ENCODE measurements at regions not wholly inside any gene's neighbourhood (a gene's known extent, or its start where the extent isn't known, plus 50 kb on each side); places are given as distances from the start of the nearest gene placed in this dataset.

DNA sequence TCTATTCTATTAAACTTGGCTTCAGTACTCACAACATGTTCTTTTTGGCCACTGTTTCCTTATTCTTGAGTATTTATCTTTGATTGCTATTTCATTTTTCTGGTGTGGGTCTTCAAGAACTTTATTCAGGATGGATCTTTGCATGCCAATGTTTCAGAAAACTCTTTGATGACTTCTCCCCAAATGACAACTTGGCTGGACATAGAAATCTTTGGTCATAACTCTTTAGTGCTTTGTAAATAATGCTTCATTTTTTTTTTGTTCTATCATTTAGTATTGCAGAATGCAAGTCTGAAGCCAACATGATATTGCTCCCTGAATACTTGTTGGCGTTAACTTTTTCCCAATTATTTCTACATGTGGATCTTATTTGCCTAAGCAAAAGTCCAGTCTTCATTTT lies 103.6 kb upstream of the HS3ST2 start:
- H3K9ac ChIP-seq (ENCODE audit: low read length): no peak overlapping the region
- peaks cover 0 to 15% (median 13%) of the 10 kb centered on the region in 3 donors for H3K9me3 ChIP-seq (ENCODE audit: control extremely low read depth in 1 of 3, control insufficient read depth in 2 of 3, insufficient read depth in 1 of 3, low read length in 2 of 3)
- no peak overlapping the region for H3K4me2 ChIP-seq (replicated peaks; ENCODE audit: low read depth, low read length, poor library complexity, severe bottlenecking)
- Mint-ChIP-seq H3K27ac (no peak overlapping the region), H3K27me3 (peaks cover 27% of the 10 kb centered on the region), H3K9me3 (ENCODE audit: insufficient read depth) (peaks cover 4% of the 10 kb centered on the region), H3K4me3 (no peak overlapping the region), H3K4me1 (no peaks in the 10 kb centered on the region)
- H3K4me1 ChIP-seq (ENCODE audit: control insufficient read depth in 2 of 2, insufficient read depth in 2 of 2, low read length in 2 of 2): no peaks in the 10 kb centered on the region
- no peak for ATAC-seq (ENCODE audit: low read depth)
- no peaks in the 10 kb centered on the region for H3K79me2 ChIP-seq (ENCODE audit: control insufficient read depth, insufficient read depth, low read length)
- ChIA-PET POLR2A (no interaction called here), CTCF (no interaction called here)
- H2AFZ ChIP-seq (ENCODE audit: insufficient read depth, low read depth, low read length, poor library complexity, severe bottlenecking): no peak overlapping the region
- H3K36me3 ChIP-seq (replicated peaks in 1 of 2; ENCODE audit: control extremely low read depth in 1 of 2, control insufficient read depth in 1 of 2, extremely low read depth in 1 of 2, insufficient read depth in 2 of 2, low read length in 1 of 2): no peaks in the 10 kb centered on the region
- no peak overlapping the region for H3K4me3 ChIP-seq (ENCODE audit: control extremely low read depth in 1 of 5, extremely low read depth in 1 of 5, insufficient read depth in 1 of 5, low read depth in 2 of 5, low read length in 4 of 5)
- no peak overlapping the region for H3K27ac ChIP-seq (ENCODE audit: low read length in 2 of 2)
- no CpG with 5 or more reads among the region's 1 CpG for WGBS (ENCODE audit: insufficient coverage)
- no peak for DNase-seq
- intact Hi-C loops (cut with micrococcal nuclease): no loop called here
- no peaks in the 10 kb centered on the region for H3K27me3 ChIP-seq (replicated peaks in 1 of 4; ENCODE audit: control extremely low read depth in 1 of 4, control insufficient read depth in 3 of 4, insufficient read depth in 4 of 4, low read length in 3 of 4)
- H4K20me1 ChIP-seq (ENCODE audit: control insufficient read depth, insufficient read depth, low read length, poor library complexity, severe bottlenecking): no peaks in the 10 kb centered on the region
- no peak for TF ChIP-seq EZH2 (IDR thresholded peaks at IDR 0.05; ENCODE audit: borderline replicate concordance, insufficient read depth, low read depth, low read length, poor library complexity, severe bottlenecking)
- TF ChIP-seq, protein P1, sequence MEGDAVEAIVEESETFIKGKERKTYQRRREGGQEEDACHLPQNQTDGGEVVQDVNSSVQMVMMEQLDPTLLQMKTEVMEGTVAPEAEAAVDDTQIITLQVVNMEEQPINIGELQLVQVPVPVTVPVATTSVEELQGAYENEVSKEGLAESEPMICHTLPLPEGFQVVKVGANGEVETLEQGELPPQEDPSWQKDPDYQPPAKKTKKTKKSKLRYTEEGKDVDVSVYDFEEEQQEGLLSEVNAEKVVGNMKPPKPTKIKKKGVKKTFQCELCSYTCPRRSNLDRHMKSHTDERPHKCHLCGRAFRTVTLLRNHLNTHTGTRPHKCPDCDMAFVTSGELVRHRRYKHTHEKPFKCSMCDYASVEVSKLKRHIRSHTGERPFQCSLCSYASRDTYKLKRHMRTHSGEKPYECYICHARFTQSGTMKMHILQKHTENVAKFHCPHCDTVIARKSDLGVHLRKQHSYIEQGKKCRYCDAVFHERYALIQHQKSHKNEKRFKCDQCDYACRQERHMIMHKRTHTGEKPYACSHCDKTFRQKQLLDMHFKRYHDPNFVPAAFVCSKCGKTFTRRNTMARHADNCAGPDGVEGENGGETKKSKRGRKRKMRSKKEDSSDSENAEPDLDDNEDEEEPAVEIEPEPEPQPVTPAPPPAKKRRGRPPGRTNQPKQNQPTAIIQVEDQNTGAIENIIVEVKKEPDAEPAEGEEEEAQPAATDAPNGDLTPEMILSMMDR (IDR thresholded peaks at IDR 0.05): no peak

DNA sequence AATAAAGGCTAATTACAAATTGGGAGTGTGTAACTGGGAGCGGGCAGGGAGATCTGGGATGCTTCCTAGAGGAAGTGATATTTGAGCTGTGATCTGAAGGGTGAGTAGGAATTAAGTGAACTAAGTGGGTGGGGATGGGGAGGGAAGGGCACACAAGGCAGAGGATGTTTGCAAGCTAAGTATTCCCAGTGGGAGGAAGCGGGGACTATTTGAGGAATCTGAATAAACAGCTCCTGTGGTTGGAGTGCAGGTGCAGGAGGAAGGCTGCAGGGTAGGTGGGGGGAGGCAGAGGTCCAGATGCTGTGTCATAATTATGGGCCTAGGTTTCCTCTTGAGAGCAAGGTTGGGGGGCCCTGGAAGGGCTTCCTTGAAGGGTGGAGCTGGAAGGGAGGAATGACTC lies 102.1 kb upstream of the HS3ST2 start:
- Mint-ChIP-seq H3K27me3 (peaks cover 24% of the 10 kb centered on the region), H3K4me1 (no peaks in the 10 kb centered on the region), H3K27ac (no peak overlapping the region), H3K9me3 (ENCODE audit: insufficient read depth) (peaks cover 4% of the 10 kb centered on the region), H3K4me3 (no peak overlapping the region)
- H4K20me1 ChIP-seq (ENCODE audit: control insufficient read depth, insufficient read depth, low read length, poor library complexity, severe bottlenecking): no peaks in the 10 kb centered on the region
- no peak overlapping the region for H2AFZ ChIP-seq (ENCODE audit: insufficient read depth, low read depth, low read length, poor library complexity, severe bottlenecking)
- H3K9me3 ChIP-seq (ENCODE audit: control extremely low read depth in 1 of 3, control insufficient read depth in 2 of 3, insufficient read depth in 1 of 3, low read length in 2 of 3): peaks cover 0 to 15% (median 13%) of the 10 kb centered on the region in 3 donors
- DNase-seq: no peak
- POLR2A ChIA-PET: no interaction called here
- CTCF ChIA-PET: no interaction called here
- H3K4me1 ChIP-seq (ENCODE audit: control insufficient read depth in 2 of 2, insufficient read depth in 2 of 2, low read length in 2 of 2): no peaks in the 10 kb centered on the region
- H3K79me2 ChIP-seq (ENCODE audit: control insufficient read depth, insufficient read depth, low read length): no peaks in the 10 kb centered on the region
- no peaks in the 10 kb centered on the region for H3K36me3 ChIP-seq (replicated peaks in 1 of 2; ENCODE audit: control extremely low read depth in 1 of 2, control insufficient read depth in 1 of 2, extremely low read depth in 1 of 2, insufficient read depth in 2 of 2, low read length in 1 of 2)
- TF ChIP-seq, protein P1 (IDR thresholded peaks at IDR 0.05): no peak
- no peak for TF ChIP-seq EZH2 (IDR thresholded peaks at IDR 0.05; ENCODE audit: borderline replicate concordance, insufficient read depth, low read depth, low read length, poor library complexity, severe bottlenecking)
- ATAC-seq (ENCODE audit: low read depth): no peak
- no peak overlapping the region for H3K27ac ChIP-seq (ENCODE audit: low read length in 2 of 2)
- no peak overlapping the region for H3K4me2 ChIP-seq (replicated peaks; ENCODE audit: low read depth, low read length, poor library complexity, severe bottlenecking)
- no peak overlapping the region for H3K9ac ChIP-seq (ENCODE audit: low read length)
- 100% methylated on average over 2 of the region's 2 CpGs for WGBS (ENCODE audit: insufficient coverage)
- intact Hi-C loops (cut with micrococcal nuclease): no loop called here
- H3K27me3 ChIP-seq (replicated peaks in 1 of 4; ENCODE audit: control extremely low read depth in 1 of 4, control insufficient read depth in 3 of 4, insufficient read depth in 4 of 4, low read length in 3 of 4): no peaks in the 10 kb centered on the region
- H3K4me3 ChIP-seq (ENCODE audit: control extremely low read depth in 1 of 5, extremely low read depth in 1 of 5, insufficient read depth in 1 of 5, low read depth in 2 of 5, low read length in 4 of 5): no peak overlapping the region

Data from B cell (primary cell).